Activated CD4-positive, alpha-beta T cell treated with anti-CD3 and anti-CD28 coated beads, Interleukin-10, Interleukin-2, amounts not matched to agents 100 ng/mL and 50 ng/mL, durations not matched to agents 16 hours and 8 hours (primary cell): ENCODE measurements at regions not wholly inside any gene's neighbourhood (a gene's known extent, or its start where the extent isn't known, plus 50 kb on each side); places are given as distances from the start of the nearest gene placed in this dataset.
"Not testable (repeated sequence)": the region's sequence is repeated elsewhere in the genome, so short reads cannot be mapped to it uniquely, and the experiment has no call there.

Source experiments
- DNase-seq: peaks from one replicate; pipeline ENCODE4 v3.0.0-alpha.2; 2020

- DNase-seq, result no peak
Observed at GRCh38 chr16:52786091-52786490, 239.1 kb upstream of the TOX3 start.

GRCh38 chr16:52785653-52786052 is 238.7 kb upstream of the TOX3 start:
- DNase-seq, result no peak

- no peak for DNase-seq
Observed at GRCh38 chr16:52783616-52784015, 236.7 kb upstream of the TOX3 start.

GRCh38 chr16:52781005-52781630 is 234.2 kb upstream of the TOX3 start:
- no peak for DNase-seq

GRCh38 chr16:52773026-52773425 is 226.1 kb upstream of the TOX3 start:
- DNase-seq, result no peak

GRCh38 chr16:52770828-52771227 is 223.9 kb upstream of the TOX3 start:
- no peak for DNase-seq

GRCh38 chr16:52758473-52758855 is 211.5 kb upstream of the TOX3 start:
- no peak for DNase-seq

GRCh38 chr16:52757746-52758472 is 211.0 kb upstream of the TOX3 start:
- DNase-seq, result no peak

- no peak for DNase-seq
Observed at GRCh38 chr16:52756812-52757517, 210.0 kb upstream of the TOX3 start.

GRCh38 chr16:52755396-52755795 is 208.5 kb upstream of the TOX3 start:
- DNase-seq, result no peak

- DNase-seq, result no peak
Observed at GRCh38 chr16:52751035-52751434, 204.1 kb upstream of the TOX3 start.

GRCh38 chr16:52748741-52749140 is 201.8 kb upstream of the TOX3 start:
- no peak for DNase-seq

GRCh38 chr16:52747088-52747595 is 200.2 kb upstream of the TOX3 start:
- no peak for DNase-seq

- no peak for DNase-seq
Observed at GRCh38 chr16:52743707-52744106, 196.8 kb upstream of the TOX3 start.

GRCh38 chr16:52742608-52743170 is 195.7 kb upstream of the TOX3 start:
- DNase-seq, result no peak

GRCh38 chr16:52742052-52742451 is 195.1 kb upstream of the TOX3 start:
- no peak for DNase-seq

GRCh38 chr16:52741351-52741750 is 194.4 kb upstream of the TOX3 start:
- no peak for DNase-seq

GRCh38 chr16:52740766-52741165 is 193.8 kb upstream of the TOX3 start:
- DNase-seq, result no peak

- no peak for DNase-seq
Observed at GRCh38 chr16:52740333-52740732, 193.4 kb upstream of the TOX3 start.

- DNase-seq, result not testable (repeated sequence)
Observed at GRCh38 chr16:52738992-52739391, 192.0 kb upstream of the TOX3 start.

GRCh38 chr16:52731219-52731875 is 184.4 kb upstream of the TOX3 start:
- DNase-seq, result no peak

- DNase-seq, result no peak
Observed at GRCh38 chr16:52729731-52730130, 182.8 kb upstream of the TOX3 start.

GRCh38 chr16:52727849-52728248 is 180.9 kb upstream of the TOX3 start:
- DNase-seq, result no peak
